Mesothelial cell of epicardium (in vitro differentiated cells): ENCODE measurements at regions not wholly inside any gene's neighbourhood (a gene's known extent, or its start where the extent isn't known, plus 50 kb on each side); places are given as distances from the start of the nearest gene placed in this dataset.

Experiments
- DNase-seq, 2 experiments: peaks; one replicate each; pipeline ENCODE4 v3.0.0; 2021; ENCODE audit warnings: low spot score in 2 of 2; ENCODE audit not compliant: unreplicated experiment in 2 of 2
- H3K27ac Mint-ChIP-seq: 2 replicates; pipeline ENCODE4 v1.8.0; 2021; ENCODE audit warnings: mixed read lengths
- H3K27me3 Mint-ChIP-seq: 2 replicates; pipeline ENCODE4 v1.8.0; 2021; ENCODE audit warnings: low read depth, mixed read lengths
- H3K36me3 Mint-ChIP-seq: 2 replicates; pipeline ENCODE4 v1.8.0; 2021; ENCODE audit warnings: mixed read lengths
- H3K4me1 Mint-ChIP-seq: 2 replicates; pipeline ENCODE4 v1.8.0; 2021; ENCODE audit warnings: mixed read lengths
- H3K4me3 Mint-ChIP-seq: 2 replicates; pipeline ENCODE4 v1.8.0; 2021; ENCODE audit warnings: mild to moderate bottlenecking, moderate library complexity, mixed read lengths
- H3K9me3 Mint-ChIP-seq: 2 replicates; pipeline ENCODE4 v1.8.0; 2021; ENCODE audit warnings: mixed read lengths
- CTCF ChIP-seq: fragments of 200-600 bp; sonication (generic); IDR thresholded peaks from one replicate; pipeline ENCODE4 v1.5.0; 2021; ENCODE audit warnings: antibody characterized with exemption; ENCODE audit not compliant: unreplicated experiment

- H3K36me3 Mint-ChIP-seq, result peaks cover 4% of the 10 kb centered on the region
- no peak overlapping the region for H3K4me3 Mint-ChIP-seq
- H3K27me3 Mint-ChIP-seq, result no peaks in the 10 kb centered on the region
- H3K27ac Mint-ChIP-seq, result no peak overlapping the region
- H3K4me1 Mint-ChIP-seq, result peaks cover 10% of the 10 kb centered on the region
- H3K9me3 Mint-ChIP-seq, result peaks cover 5% of the 10 kb centered on the region
- TF ChIP-seq CTCF, result no peak
- DNase-seq, result no peak
These were observed 113.3 kb downstream of the ZFP64 start for GRCh38 chr20:52078289-52078688.

- no peaks in the 10 kb centered on the region for H3K27me3 Mint-ChIP-seq
- H3K36me3 Mint-ChIP-seq, result peaks cover 11% of the 10 kb centered on the region
- no peak overlapping the region for H3K4me3 Mint-ChIP-seq
- H3K27ac Mint-ChIP-seq, result no peak overlapping the region
- DNase-seq, result no peak
- no peak for TF ChIP-seq CTCF
- peaks cover 4% of the 10 kb centered on the region for H3K4me1 Mint-ChIP-seq
- peaks cover 5% of the 10 kb centered on the region for H3K9me3 Mint-ChIP-seq
These were observed 115.4 kb downstream of the ZFP64 start for GRCh38 chr20:52076164-52076563.

GRCh38 chr20:52075400-52075799 lies 116.2 kb downstream of the ZFP64 start:
- Mint-ChIP-seq H3K27me3 (no peaks in the 10 kb centered on the region), H3K9me3 (peaks cover 5% of the 10 kb centered on the region), H3K27ac (no peak overlapping the region), H3K36me3 (peaks cover 13% of the 10 kb centered on the region), H3K4me3 (no peak overlapping the region), H3K4me1 (peaks cover 3% of the 10 kb centered on the region)
- DNase-seq, result no peak
- no peak for TF ChIP-seq CTCF

GRCh38 chr20:52071136-52071535 lies 120.4 kb downstream of the ZFP64 start:
- Mint-ChIP-seq H3K36me3 (peaks cover 10% of the 10 kb centered on the region), H3K4me1 (peaks cover under 1% of the 10 kb centered on the region), H3K27me3 (no peaks in the 10 kb centered on the region), H3K9me3 (peaks cover 5% of the 10 kb centered on the region), H3K4me3 (no peak overlapping the region), H3K27ac (no peak overlapping the region)
- no peak for TF ChIP-seq CTCF
- DNase-seq, result no peak

GRCh38 chr20:52064931-52065330 lies 126.6 kb downstream of the ZFP64 start:
- H3K4me1 Mint-ChIP-seq, result no peaks in the 10 kb centered on the region
- TF ChIP-seq CTCF, result no peak
- no peak for DNase-seq
- H3K9me3 Mint-ChIP-seq, result peaks cover 3% of the 10 kb centered on the region
- H3K27me3 Mint-ChIP-seq, result no peaks in the 10 kb centered on the region
- peaks cover 3% of the 10 kb centered on the region for H3K36me3 Mint-ChIP-seq
- no peak overlapping the region for H3K4me3 Mint-ChIP-seq
- no peak overlapping the region for H3K27ac Mint-ChIP-seq
